HEK293T (cell line): ENCODE measurements at regions not wholly inside any gene's neighbourhood (a gene's known extent, or its start where the extent isn't known, plus 50 kb on each side); places are given as distances from the start of the nearest gene placed in this dataset.

Experiments used
- ARNT ChIP-seq: fragments of 450-650 bp; IDR thresholded peaks from 2 replicates; pipeline ENCODE4 v1.6.1; 2017; ENCODE audit warnings: mild to moderate bottlenecking
- BHLHE40 ChIP-seq: fragments of 450-650 bp; IDR thresholded peaks from 2 replicates; pipeline ENCODE4 v1.6.1; 2016; ENCODE audit warnings: mild to moderate bottlenecking, moderate library complexity, borderline replicate concordance
- CTBP1 ChIP-seq: fragments of 450-650 bp; IDR thresholded peaks from 2 replicates; pipeline ENCODE4 v1.6.1; 2016; ENCODE audit warnings: borderline replicate concordance
- FOXA1 ChIP-seq: fragments of 450-650 bp; IDR thresholded peaks from 2 replicates; pipeline ENCODE4 v1.6.1; 2016; ENCODE audit warnings: mild to moderate bottlenecking
- FOXK2 ChIP-seq: fragments of 450-650 bp; IDR thresholded peaks from 2 replicates; pipeline ENCODE4 v1.6.1; 2016; ENCODE audit warnings: mild to moderate bottlenecking
- FOXM1 ChIP-seq: fragments of 450-650 bp; IDR thresholded peaks from 2 replicates; pipeline ENCODE4 v1.6.1; 2017; ENCODE audit warnings: mild to moderate bottlenecking, borderline replicate concordance
- HDGF ChIP-seq: fragments of 450-650 bp; IDR thresholded peaks from 2 replicates; pipeline ENCODE4 v1.6.1; 2017; ENCODE audit warnings: antibody characterized with exemption, borderline replicate concordance
- L3MBTL2 ChIP-seq: fragments of 450-650 bp; conservative IDR thresholded peaks from 2 replicates; pipeline ENCODE4 v1.6.1; 2016; ENCODE audit warnings: mild to moderate bottlenecking
- NFRKB ChIP-seq: fragments of 450-650 bp; IDR thresholded peaks from 2 replicates; pipeline ENCODE4 v1.6.1; 2016; ENCODE audit warnings: mild to moderate bottlenecking, moderate library complexity
- SP1 ChIP-seq: fragments of 450-650 bp; IDR thresholded peaks from 2 replicates; pipeline ENCODE4 v1.6.1; 2017
- SUZ12 ChIP-seq: fragments of 450-650 bp; IDR thresholded peaks from 2 replicates; pipeline ENCODE4 v1.6.1; 2016; ENCODE audit warnings: mild to moderate bottlenecking
- TARDBP ChIP-seq: fragments of 450-650 bp; IDR thresholded peaks from 2 replicates; pipeline ENCODE4 v1.6.1; 2016
- ZNF384 ChIP-seq: fragments of 450-650 bp; IDR thresholded peaks from 2 replicates; pipeline ENCODE4 v1.6.1; 2016
- TF ChIP-seq, protein P1 (sequence below): fragments of 450-650 bp; IDR thresholded peaks from 2 replicates; pipeline ENCODE4 v1.6.1; 2016

DNA sequence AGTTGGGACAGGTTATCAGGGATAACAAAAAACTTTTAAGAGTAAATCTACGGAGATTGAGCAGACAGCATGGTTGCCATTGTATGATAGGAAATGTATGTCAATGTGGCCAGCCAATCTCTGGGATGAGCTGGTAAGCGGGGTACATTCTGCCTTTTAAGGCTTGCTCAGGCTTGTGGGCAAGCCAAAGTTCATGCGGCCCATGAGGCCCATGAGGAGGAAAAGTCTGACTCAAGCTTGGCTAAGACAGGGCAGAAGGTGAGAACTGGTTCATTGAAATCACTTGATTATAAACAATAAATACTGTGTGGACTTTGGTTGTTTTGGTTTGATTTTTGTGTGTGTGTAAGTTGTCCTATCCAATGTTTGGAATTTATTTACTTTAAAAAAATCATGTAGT is 997.1 kb downstream of the DNAH5 start:
- TF ChIP-seq ZNF384, result no peak
- TF ChIP-seq BHLHE40, result no peak
- no peak for TF ChIP-seq SUZ12
- TF ChIP-seq FOXM1, result no peak
- TF ChIP-seq SP1, result no peak
- TF ChIP-seq, protein P1, sequence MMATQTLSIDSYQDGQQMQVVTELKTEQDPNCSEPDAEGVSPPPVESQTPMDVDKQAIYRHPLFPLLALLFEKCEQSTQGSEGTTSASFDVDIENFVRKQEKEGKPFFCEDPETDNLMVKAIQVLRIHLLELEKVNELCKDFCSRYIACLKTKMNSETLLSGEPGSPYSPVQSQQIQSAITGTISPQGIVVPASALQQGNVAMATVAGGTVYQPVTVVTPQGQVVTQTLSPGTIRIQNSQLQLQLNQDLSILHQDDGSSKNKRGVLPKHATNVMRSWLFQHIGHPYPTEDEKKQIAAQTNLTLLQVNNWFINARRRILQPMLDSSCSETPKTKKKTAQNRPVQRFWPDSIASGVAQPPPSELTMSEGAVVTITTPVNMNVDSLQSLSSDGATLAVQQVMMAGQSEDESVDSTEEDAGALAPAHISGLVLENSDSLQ, result no peak
- TF ChIP-seq FOXA1, result no peak
- TF ChIP-seq CTBP1, result no peak
- no peak for TF ChIP-seq TARDBP
- no peak for TF ChIP-seq NFRKB
- TF ChIP-seq ARNT, result no peak
- no peak for TF ChIP-seq L3MBTL2
- no peak for TF ChIP-seq FOXK2
- no peak for TF ChIP-seq HDGF
